ENCODE measurements at regions not wholly inside any gene's neighbourhood (a gene's known extent, or its start where the extent isn't known, plus 50 kb on each side); places are given as distances from the start of the nearest gene placed in this dataset.

DNA sequence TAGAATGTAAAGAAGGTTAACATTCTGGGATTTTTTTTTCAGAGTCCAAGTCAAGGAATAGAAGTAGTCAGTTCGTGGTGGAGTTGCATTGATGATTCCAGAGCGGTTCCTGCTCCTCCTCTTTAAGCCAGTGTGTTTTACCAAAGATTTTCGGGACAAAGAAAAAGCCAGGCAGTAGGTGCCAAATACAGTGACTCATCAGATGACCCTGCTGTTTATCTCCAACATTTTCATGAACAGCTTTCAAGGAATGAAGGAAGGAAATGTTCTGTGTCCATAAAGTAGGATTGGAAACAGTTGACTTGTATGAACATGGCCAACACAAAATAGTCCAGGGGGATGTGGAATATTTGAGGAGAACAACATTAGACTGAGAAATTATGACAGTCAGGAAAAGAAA lies 142.4 kb upstream of the TMC3 start:
- no peaks in the 10 kb centered on the region for H3K79me1 ChIP-seq (ENCODE audit: insufficient read depth, low read depth, low read length, poor library complexity, severe bottlenecking)
- no peak overlapping the region for H2BK5ac ChIP-seq (ENCODE audit: insufficient read length, low read length)
- H3K18ac ChIP-seq (ENCODE audit: insufficient read length, low read depth, low read length) = no peak overlapping the region
- no peak for DNase-seq
- H3K9me3 ChIP-seq (ENCODE audit: control insufficient read depth, low read depth, low read length) = no peaks in the 10 kb centered on the region
- H3K36me3 Mint-ChIP-seq (ENCODE audit: insufficient read depth in 1 of 3, low read depth in 3 of 3) = no peaks in the 10 kb centered on the region
- H3K9ac ChIP-seq (ENCODE audit: extremely low read depth, insufficient read length, low read length) = no peak overlapping the region
- no CpG with 5 or more reads among the region's 3 CpGs for WGBS (ENCODE audit: extremely low coverage, insufficient read length, low lambda C conversion rate)
- H2BK12ac ChIP-seq (ENCODE audit: insufficient read length, low read depth, low read length) = no peak overlapping the region
- no peak overlapping the region for H4K91ac ChIP-seq (ENCODE audit: insufficient read length, low read depth, low read length)
- no peak overlapping the region for H3K4me2 ChIP-seq (ENCODE audit: insufficient read depth, insufficient read length, low read length)
- no peaks in the 10 kb centered on the region for H3K4me1 ChIP-seq (ENCODE audit: insufficient read depth, low read length)
- no peak overlapping the region for H3K4ac ChIP-seq (ENCODE audit: low read depth, low read length)
- H3K4me3 Mint-ChIP-seq = no peak overlapping the region
- H4K5ac ChIP-seq (ENCODE audit: insufficient read length, low read depth, low read length) = no peak overlapping the region
- no peaks in the 10 kb centered on the region for H3K27me3 Mint-ChIP-seq (ENCODE audit: low read depth)
- no peak overlapping the region for H3K27ac ChIP-seq (ENCODE audit: insufficient read length, low read depth, low read length)
- no peak overlapping the region for H3K27ac Mint-ChIP-seq
- no peaks in the 10 kb centered on the region for H3K23me2 ChIP-seq (ENCODE audit: insufficient read length, low read depth, low read length, poor library complexity, severe bottlenecking)
- H2BK15ac ChIP-seq (ENCODE audit: low read depth, low read length) = no peak overlapping the region
- no peaks in the 10 kb centered on the region for H3K27me3 ChIP-seq (ENCODE audit: insufficient read depth, low read length)
- no peaks in the 10 kb centered on the region for H4K20me1 ChIP-seq (ENCODE audit: control insufficient read depth, insufficient read depth, insufficient read length)
- no peaks in the 10 kb centered on the region for H3K79me2 ChIP-seq (ENCODE audit: insufficient read depth, low read length)
- no peak overlapping the region for H3K23ac ChIP-seq (ENCODE audit: insufficient read length, low read depth, low read length)
- no peaks in the 10 kb centered on the region for H3K9me3 Mint-ChIP-seq
- no peak overlapping the region for H2BK120ac ChIP-seq (ENCODE audit: low read depth, low read length, poor library complexity, severe bottlenecking)
- H2AFZ ChIP-seq (ENCODE audit: low read length) = no peak overlapping the region
- H3K4me1 Mint-ChIP-seq = no peaks in the 10 kb centered on the region
- TF ChIP-seq, protein P1, sequence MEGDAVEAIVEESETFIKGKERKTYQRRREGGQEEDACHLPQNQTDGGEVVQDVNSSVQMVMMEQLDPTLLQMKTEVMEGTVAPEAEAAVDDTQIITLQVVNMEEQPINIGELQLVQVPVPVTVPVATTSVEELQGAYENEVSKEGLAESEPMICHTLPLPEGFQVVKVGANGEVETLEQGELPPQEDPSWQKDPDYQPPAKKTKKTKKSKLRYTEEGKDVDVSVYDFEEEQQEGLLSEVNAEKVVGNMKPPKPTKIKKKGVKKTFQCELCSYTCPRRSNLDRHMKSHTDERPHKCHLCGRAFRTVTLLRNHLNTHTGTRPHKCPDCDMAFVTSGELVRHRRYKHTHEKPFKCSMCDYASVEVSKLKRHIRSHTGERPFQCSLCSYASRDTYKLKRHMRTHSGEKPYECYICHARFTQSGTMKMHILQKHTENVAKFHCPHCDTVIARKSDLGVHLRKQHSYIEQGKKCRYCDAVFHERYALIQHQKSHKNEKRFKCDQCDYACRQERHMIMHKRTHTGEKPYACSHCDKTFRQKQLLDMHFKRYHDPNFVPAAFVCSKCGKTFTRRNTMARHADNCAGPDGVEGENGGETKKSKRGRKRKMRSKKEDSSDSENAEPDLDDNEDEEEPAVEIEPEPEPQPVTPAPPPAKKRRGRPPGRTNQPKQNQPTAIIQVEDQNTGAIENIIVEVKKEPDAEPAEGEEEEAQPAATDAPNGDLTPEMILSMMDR (conservative IDR thresholded peaks at IDR 0.05) = no peak
- no peak overlapping the region for H2AK5ac ChIP-seq (ENCODE audit: insufficient read length, low read length)
- H3K14ac ChIP-seq (ENCODE audit: insufficient read depth, low read length) = no peak overlapping the region
- no peak overlapping the region for H2BK20ac ChIP-seq (ENCODE audit: low read depth, low read length, poor library complexity, severe bottlenecking)
- no peak overlapping the region for H3K56ac ChIP-seq (ENCODE audit: insufficient read length, low read depth, low read length)
- no peak overlapping the region for H4K8ac ChIP-seq (replicated peaks; ENCODE audit: insufficient read length, low read depth, low read length)
- H3T11ph ChIP-seq (ENCODE audit: low read length) = no peak overlapping the region

All from H9 (cell line).